HPDE6-E6E7 (cell line): ENCODE measurements at regions not wholly inside any gene's neighbourhood (a gene's known extent, or its start where the extent isn't known, plus 50 kb on each side); places are given as distances from the start of the nearest gene placed in this dataset.
"Not testable (repeated sequence)": the region's sequence is repeated elsewhere in the genome, so short reads cannot be mapped to it uniquely, and the experiment has no call there.

ENCODE experiments used
- DNase-seq: peaks from one replicate; pipeline ENCODE4 v3.0.0; 2011; ENCODE audit warnings: missing footprints; ENCODE audit errors: extremely low spot score

- DNase-seq, result no peak
Measured at GRCh38 chr4:54852602-54853001, 194.8 kb downstream of the KIT start.

- DNase-seq, result no peak
Measured at GRCh38 chr4:54852054-54852453, 194.3 kb downstream of the KIT start.

GRCh38 chr4:54844911-54845310, 187.2 kb downstream of the KIT start:
- no peak for DNase-seq

- DNase-seq, result no peak
Measured at GRCh38 chr4:54843946-54844345, 186.2 kb downstream of the KIT start.

GRCh38 chr4:54843106-54843505, 185.3 kb downstream of the KIT start:
- no peak for DNase-seq

GRCh38 chr4:54842656-54843055, 184.9 kb downstream of the KIT start:
- no peak for DNase-seq

- DNase-seq, result no peak
Measured at GRCh38 chr4:54842226-54842625, 184.5 kb downstream of the KIT start.

GRCh38 chr4:54840992-54841768, 183.4 kb downstream of the KIT start:
- DNase-seq, result no peak

GRCh38 chr4:54840430-54840829, 182.7 kb downstream of the KIT start:
- no peak for DNase-seq

- DNase-seq, result no peak
Measured at GRCh38 chr4:54838301-54838700, 180.5 kb downstream of the KIT start.

GRCh38 chr4:54837576-54838140, 179.9 kb downstream of the KIT start:
- no peak for DNase-seq

GRCh38 chr4:54828361-54828760, 170.6 kb downstream of the KIT start:
- DNase-seq, result not testable (repeated sequence)

- DNase-seq, result no peak
Measured at GRCh38 chr4:54823616-54824015, 165.9 kb downstream of the KIT start.

GRCh38 chr4:54819034-54819433, 161.3 kb downstream of the KIT start:
- no peak for DNase-seq

- DNase-seq, result no peak
Measured at GRCh38 chr4:54818481-54818880, 160.7 kb downstream of the KIT start.

GRCh38 chr4:54813674-54814073, 155.9 kb downstream of the KIT start:
- DNase-seq, result no peak

GRCh38 chr4:54806351-54806750, 148.6 kb downstream of the KIT start:
- no peak for DNase-seq

GRCh38 chr4:54802336-54802735, 144.6 kb downstream of the KIT start:
- DNase-seq, result no peak

- DNase-seq, result no peak
Measured at GRCh38 chr4:54800831-54801530, 143.2 kb downstream of the KIT start.

GRCh38 chr4:54794579-54794978, 136.8 kb downstream of the KIT start:
- DNase-seq, result no peak

GRCh38 chr4:54793856-54794422, 136.2 kb downstream of the KIT start:
- no peak for DNase-seq
